ENCODE measurements at regions not wholly inside any gene's neighbourhood (a gene's known extent, or its start where the extent isn't known, plus 50 kb on each side); places are given as distances from the start of the nearest gene placed in this dataset.

- Mint-ChIP-seq H3K9me3 (no peaks in the 10 kb centered on the region), H3K27me3 (no peaks in the 10 kb centered on the region), H3K27ac (no peak overlapping the region), H3K4me3 (no peak overlapping the region), H3K36me3 (no peaks in the 10 kb centered on the region), H3K4me1 (no peaks in the 10 kb centered on the region)
- DNase-seq: no peak
Measured at GRCh38 chr2:150782613-150783012, 295.1 kb upstream of the RND3 start.

- DNase-seq: no peak
- Mint-ChIP-seq H3K4me3 (no peak overlapping the region), H3K9me3 (no peaks in the 10 kb centered on the region), H3K36me3 (no peaks in the 10 kb centered on the region), H3K27ac (no peak overlapping the region), H3K27me3 (no peaks in the 10 kb centered on the region), H3K4me1 (no peaks in the 10 kb centered on the region)
Measured at GRCh38 chr2:150781142-150781541, 293.7 kb upstream of the RND3 start.

DNA sequence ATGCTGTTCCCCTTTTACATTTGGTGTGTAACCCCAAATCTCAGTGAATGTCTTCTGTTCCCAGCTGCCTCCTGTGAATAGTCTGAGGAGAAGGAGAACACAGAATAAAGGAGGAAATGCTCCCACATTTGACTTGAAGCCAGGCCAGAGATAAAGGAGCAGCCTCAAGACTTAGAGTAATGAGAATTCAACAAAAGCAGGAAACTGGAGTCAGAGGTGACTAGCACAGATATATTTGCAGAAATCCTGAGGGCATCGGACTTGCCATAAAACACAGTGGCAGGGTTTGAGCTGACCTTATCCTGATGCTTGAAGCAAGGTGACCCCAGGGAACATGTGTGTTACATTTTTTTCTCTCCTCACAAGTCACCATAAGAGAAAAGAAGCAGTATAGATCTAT lies 291.4 kb upstream of the RND3 start:
- no peaks in the 10 kb centered on the region for H3K27me3 Mint-ChIP-seq
- DNase-seq: no peak
- H3K36me3 Mint-ChIP-seq: no peaks in the 10 kb centered on the region
- no peaks in the 10 kb centered on the region for H3K4me1 Mint-ChIP-seq
- H3K4me3 Mint-ChIP-seq: no peak overlapping the region
- H3K27ac Mint-ChIP-seq: no peak overlapping the region
- no peaks in the 10 kb centered on the region for H3K9me3 Mint-ChIP-seq

GRCh38 chr2:150769421-150769820 lies 282.0 kb upstream of the RND3 start:
- H3K4me3 Mint-ChIP-seq: no peak overlapping the region
- no peaks in the 10 kb centered on the region for H3K4me1 Mint-ChIP-seq
- peaks cover 4% of the 10 kb centered on the region for H3K27me3 Mint-ChIP-seq
- H3K27ac Mint-ChIP-seq: no peak overlapping the region
- no peaks in the 10 kb centered on the region for H3K36me3 Mint-ChIP-seq
- no peak for DNase-seq
- H3K9me3 Mint-ChIP-seq: no peaks in the 10 kb centered on the region

GRCh38 chr2:150767991-150768746 lies 280.7 kb upstream of the RND3 start:
- Mint-ChIP-seq H3K27ac (no peak overlapping the region), H3K9me3 (no peaks in the 10 kb centered on the region), H3K36me3 (no peaks in the 10 kb centered on the region), H3K4me3 (no peak overlapping the region), H3K4me1 (no peaks in the 10 kb centered on the region), H3K27me3 (peaks cover 4% of the 10 kb centered on the region)
- DNase-seq: no peak

DNA sequence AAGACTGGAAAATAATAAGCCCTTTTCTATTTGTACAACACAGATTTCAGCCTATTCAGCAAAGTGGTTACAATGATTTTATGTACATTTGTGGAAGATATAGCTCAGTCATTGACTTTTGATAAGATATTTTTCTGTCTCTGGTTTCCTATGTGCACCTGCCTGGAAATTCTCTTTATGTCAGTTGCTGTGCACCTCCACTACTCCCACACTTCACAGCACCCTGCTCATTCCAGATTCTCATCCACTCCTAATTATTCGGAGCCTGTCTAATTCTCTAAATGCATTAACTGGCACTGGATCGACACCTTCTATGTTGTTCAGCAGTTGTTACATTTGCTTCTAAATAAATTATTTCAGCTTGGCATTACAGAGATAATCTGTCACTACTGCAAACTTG lies 275.1 kb upstream of the RND3 start:
- Mint-ChIP-seq H3K27me3 (no peaks in the 10 kb centered on the region), H3K9me3 (no peaks in the 10 kb centered on the region), H3K27ac (no peak overlapping the region), H3K4me3 (no peak overlapping the region), H3K36me3 (no peaks in the 10 kb centered on the region), H3K4me1 (no peaks in the 10 kb centered on the region)
- no peak for DNase-seq

GRCh38 chr2:150759531-150759930 lies 272.1 kb upstream of the RND3 start:
- H3K27me3 Mint-ChIP-seq: no peaks in the 10 kb centered on the region
- no peaks in the 10 kb centered on the region for H3K9me3 Mint-ChIP-seq
- DNase-seq: no peak
- no peaks in the 10 kb centered on the region for H3K36me3 Mint-ChIP-seq
- H3K27ac Mint-ChIP-seq: no peak overlapping the region
- H3K4me1 Mint-ChIP-seq: no peaks in the 10 kb centered on the region
- no peak overlapping the region for H3K4me3 Mint-ChIP-seq

- Mint-ChIP-seq H3K4me3 (no peak overlapping the region), H3K36me3 (no peaks in the 10 kb centered on the region), H3K27me3 (no peaks in the 10 kb centered on the region), H3K4me1 (no peaks in the 10 kb centered on the region), H3K27ac (no peak overlapping the region), H3K9me3 (no peaks in the 10 kb centered on the region)
- DNase-seq: no peak
Measured at GRCh38 chr2:150759106-150759505, 271.6 kb upstream of the RND3 start.

GRCh38 chr2:150752229-150752628 lies 264.8 kb upstream of the RND3 start:
- H3K4me3 Mint-ChIP-seq: no peak overlapping the region
- no peak for DNase-seq
- H3K36me3 Mint-ChIP-seq: no peaks in the 10 kb centered on the region
- H3K27me3 Mint-ChIP-seq: no peaks in the 10 kb centered on the region
- no peaks in the 10 kb centered on the region for H3K4me1 Mint-ChIP-seq
- H3K9me3 Mint-ChIP-seq: no peaks in the 10 kb centered on the region
- H3K27ac Mint-ChIP-seq: no peak overlapping the region

DNA sequence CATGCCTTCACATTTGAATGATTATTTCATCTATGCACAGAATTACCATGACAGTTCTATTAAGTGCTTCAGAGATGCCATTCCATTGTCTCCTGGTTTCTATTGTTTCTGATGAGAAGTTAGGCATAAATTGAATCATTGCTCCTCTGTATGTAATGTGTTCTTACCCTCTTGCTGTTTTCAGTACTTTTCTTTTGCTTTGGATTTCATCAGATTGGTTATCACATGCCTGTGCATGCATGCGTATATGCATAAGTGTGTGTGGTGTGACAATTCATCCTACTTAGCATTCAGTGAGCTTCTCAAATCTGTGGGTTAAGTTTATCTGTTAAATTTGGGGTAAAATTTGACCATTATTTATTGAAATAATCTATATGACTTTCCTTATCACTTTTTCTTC lies 263.3 kb upstream of the RND3 start:
- H3K9me3 Mint-ChIP-seq: no peaks in the 10 kb centered on the region
- no peak for DNase-seq
- no peaks in the 10 kb centered on the region for H3K27me3 Mint-ChIP-seq
- H3K4me1 Mint-ChIP-seq: no peaks in the 10 kb centered on the region
- no peak overlapping the region for H3K27ac Mint-ChIP-seq
- H3K36me3 Mint-ChIP-seq: no peaks in the 10 kb centered on the region
- H3K4me3 Mint-ChIP-seq: no peak overlapping the region

DNA sequence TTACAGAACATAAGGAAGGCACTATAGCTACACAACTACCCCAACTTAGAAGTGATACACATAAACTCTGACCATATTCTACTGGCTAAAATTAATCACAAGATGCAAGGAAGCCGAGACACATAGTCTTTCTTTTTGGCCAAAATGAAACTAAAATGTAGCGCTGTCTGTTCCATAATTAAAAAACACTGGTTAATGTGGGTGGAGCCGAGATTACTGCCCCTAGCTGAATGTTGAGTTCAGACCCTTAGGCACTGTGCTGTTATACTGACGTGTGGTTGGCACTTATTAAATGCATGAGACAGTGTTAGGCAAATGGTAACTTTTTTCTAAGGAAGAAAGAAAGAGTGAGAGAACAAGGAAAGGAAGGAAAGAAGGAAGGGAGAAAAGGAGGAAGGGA lies 254.6 kb upstream of the RND3 start:
- no peaks in the 10 kb centered on the region for H3K27me3 Mint-ChIP-seq
- H3K9me3 Mint-ChIP-seq: no peaks in the 10 kb centered on the region
- H3K4me1 Mint-ChIP-seq: no peaks in the 10 kb centered on the region
- no peak overlapping the region for H3K27ac Mint-ChIP-seq
- no peaks in the 10 kb centered on the region for H3K36me3 Mint-ChIP-seq
- DNase-seq: no peak
- no peak overlapping the region for H3K4me3 Mint-ChIP-seq

DNA sequence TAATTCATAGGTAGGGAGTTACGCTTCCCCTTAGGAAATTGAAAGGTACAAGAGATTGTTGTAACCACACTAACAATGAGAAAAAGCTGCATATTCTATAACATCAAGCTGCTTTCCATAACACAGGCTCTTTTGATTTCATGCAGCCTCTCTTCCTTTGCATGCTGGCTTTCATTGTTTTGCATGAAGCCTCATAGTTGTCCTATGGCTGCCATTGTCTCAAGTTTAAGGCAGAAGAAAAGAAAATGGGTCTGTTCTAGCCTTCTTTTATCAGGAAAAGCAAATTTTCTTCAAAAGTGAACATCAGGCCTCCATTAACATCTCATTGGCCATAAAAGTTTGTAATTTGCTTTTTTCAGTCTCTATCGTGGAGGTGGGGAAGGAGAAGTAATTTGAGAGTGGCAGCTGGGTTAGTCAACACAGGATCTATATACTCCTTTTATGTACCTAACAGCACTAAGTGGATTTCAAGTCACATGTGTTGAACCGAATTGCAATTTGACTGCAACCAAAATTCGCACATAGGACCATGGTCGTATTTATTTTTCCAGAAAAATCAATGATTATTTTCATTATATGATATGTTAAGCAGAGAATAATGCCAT lies 248.5 kb upstream of the RND3 start:
- Mint-ChIP-seq H3K9me3 (no peaks in the 10 kb centered on the region), H3K27me3 (no peaks in the 10 kb centered on the region), H3K4me3 (no peak overlapping the region)

GRCh38 chr2:150733051-150733618 lies 245.7 kb upstream of the RND3 start:
- Mint-ChIP-seq H3K36me3 (no peaks in the 10 kb centered on the region), H3K4me3 (no peak overlapping the region), H3K4me1 (no peaks in the 10 kb centered on the region), H3K27ac (no peak overlapping the region), H3K27me3 (no peaks in the 10 kb centered on the region), H3K9me3 (no peaks in the 10 kb centered on the region)
- DNase-seq: no peak

More for the DNA sequence above, 248.5 kb upstream of the RND3 start:
- DNase-seq: no peak
- Mint-ChIP-seq H3K36me3 (no peaks in the 10 kb centered on the region), H3K27ac (no peak overlapping the region), H3K4me1 (no peaks in the 10 kb centered on the region)

- no peaks in the 10 kb centered on the region for H3K27me3 Mint-ChIP-seq
- no peak for DNase-seq
- no peak overlapping the region for H3K4me3 Mint-ChIP-seq
- no peaks in the 10 kb centered on the region for H3K9me3 Mint-ChIP-seq
- no peak overlapping the region for H3K27ac Mint-ChIP-seq
- H3K36me3 Mint-ChIP-seq: no peaks in the 10 kb centered on the region
- H3K4me1 Mint-ChIP-seq: no peaks in the 10 kb centered on the region
Measured at GRCh38 chr2:150732491-150732890, 245.0 kb upstream of the RND3 start.

- Mint-ChIP-seq H3K4me3 (no peak overlapping the region), H3K4me1 (no peaks in the 10 kb centered on the region), H3K27ac (no peak overlapping the region), H3K36me3 (no peaks in the 10 kb centered on the region), H3K27me3 (no peaks in the 10 kb centered on the region), H3K9me3 (no peaks in the 10 kb centered on the region)
- DNase-seq: no peak
Measured at GRCh38 chr2:150732064-150732463, 244.6 kb upstream of the RND3 start.

DNA sequence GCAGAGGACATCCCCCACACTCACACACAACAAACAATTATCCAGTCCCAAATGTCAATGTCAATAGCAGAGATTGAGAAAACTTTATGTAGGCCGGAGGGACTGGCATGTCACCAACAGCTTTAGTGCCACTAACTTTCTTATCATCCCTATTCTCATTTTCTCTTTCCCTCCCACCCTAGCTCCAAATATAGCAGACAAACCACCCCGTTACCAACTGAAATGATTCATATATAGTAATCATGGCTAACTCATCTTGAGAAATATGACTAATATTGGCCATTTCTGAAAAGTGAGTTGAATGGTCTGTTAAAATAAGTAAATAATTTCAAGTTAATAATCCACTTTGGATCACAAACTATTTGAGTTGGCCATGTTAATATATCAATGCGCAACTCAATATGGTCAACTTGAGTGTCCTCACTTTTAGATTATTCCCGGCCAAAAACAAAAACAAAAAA lies 242.1 kb upstream of the RND3 start:
- H3K4me3 Mint-ChIP-seq: no peak overlapping the region
- no peaks in the 10 kb centered on the region for H3K4me1 Mint-ChIP-seq

More for the DNA sequence above, 242.1 kb upstream of the RND3 start:
- H3K9me3 Mint-ChIP-seq: no peaks in the 10 kb centered on the region
- H3K27ac Mint-ChIP-seq: no peak overlapping the region
- no peaks in the 10 kb centered on the region for H3K27me3 Mint-ChIP-seq
- H3K36me3 Mint-ChIP-seq: no peaks in the 10 kb centered on the region
- no peak for DNase-seq

Data from activated naive CD8-positive, alpha-beta T cell treated with anti-CD3 and anti-CD28 coated beads for 36 hours (primary cell).